Keratinocyte (primary cell): ENCODE measurements at regions not wholly inside any gene's neighbourhood (a gene's known extent, or its start where the extent isn't known, plus 50 kb on each side); places are given as distances from the start of the nearest gene placed in this dataset.

Experiments used
- DNase-seq: peaks from one replicate; pipeline ENCODE4 v3.0.0-alpha.2; 2011; ENCODE audit warnings: low read depth, missing footprints, low spot score
- FAIRE-seq: peaks from 2 replicates; lab custom pipeline; 2011; peaks lifted over from hg19 to GRCh38; lab: Jason Lieb, UNC
- H2AFZ ChIP-seq: 2 replicates; pipeline ENCODE4 v1.6.0; 2012; ENCODE audit warnings: low read length, control low read depth, inconsistent platforms; ENCODE audit not compliant: control insufficient read depth
- H3K27ac ChIP-seq: 2 replicates; pipeline ENCODE4 v1.5.1; 2011; ENCODE audit warnings: low read length; ENCODE audit not compliant: control insufficient read depth, insufficient read depth
- H3K27me3 ChIP-seq: 3 replicates; pipeline ENCODE4 v1.6.0; 2011; ENCODE audit warnings: low read length; ENCODE audit not compliant: control insufficient read depth, insufficient read depth; ENCODE audit errors: extremely low read depth
- H3K36me3 ChIP-seq, 2 experiments: 2 replicates in 1 of 2; 3 replicates in 1 of 2; pipeline ENCODE4 v1.5.1; 2011; ENCODE audit warnings: low read length in 2 of 2, mild to moderate bottlenecking in 1 of 2; ENCODE audit not compliant: control insufficient read depth in 2 of 2, insufficient read depth in 2 of 2; ENCODE audit errors: extremely low read depth in 1 of 2
- H3K4me1 ChIP-seq: 3 replicates; pipeline ENCODE4 v1.5.1; 2011; ENCODE audit warnings: low read length; ENCODE audit not compliant: control insufficient read depth, insufficient read depth; ENCODE audit errors: extremely low read depth
- H3K4me2 ChIP-seq: 3 replicates; pipeline ENCODE4 v1.6.0; 2011; ENCODE audit warnings: low read depth, low read length; ENCODE audit not compliant: control insufficient read depth, insufficient read depth; ENCODE audit errors: extremely low read depth
- H3K4me3 ChIP-seq, 3 experiments: fragments of 200-600 bp in 1 of 3; sonication (generic) in 1 of 3; 2 replicates in 2 of 3; 3 replicates in 1 of 3; pipeline ENCODE4 v1.5.1; 2011 to 2016; ENCODE audit warnings: low read length in 3 of 3, mild to moderate bottlenecking in 3 of 3, control low read depth in 2 of 3, inconsistent platforms in 1 of 3, low read depth in 1 of 3, mixed read lengths in 1 of 3, mixed run types in 1 of 3, moderate library complexity in 1 of 3; ENCODE audit not compliant: control insufficient read depth in 2 of 3, insufficient read depth in 2 of 3; ENCODE audit errors: extremely low read depth in 1 of 3
- H3K79me2 ChIP-seq: 2 replicates; pipeline ENCODE4 v1.6.0; 2012; ENCODE audit warnings: low read length; ENCODE audit not compliant: control insufficient read depth, insufficient read depth
- H3K9ac ChIP-seq: 3 replicates; pipeline ENCODE4 v1.6.0; 2011; ENCODE audit warnings: low read length; ENCODE audit not compliant: control insufficient read depth, insufficient read depth; ENCODE audit errors: extremely low read depth
- H3K9me1 ChIP-seq: 3 replicates; pipeline ENCODE4 v1.6.0; 2011; ENCODE audit warnings: low read length; ENCODE audit not compliant: control insufficient read depth, insufficient read depth; ENCODE audit errors: extremely low read depth
- H3K9me3 ChIP-seq: 2 replicates; pipeline ENCODE4 v1.5.1; 2012; ENCODE audit warnings: low read depth, low read length; ENCODE audit not compliant: control insufficient read depth
- H4K20me1 ChIP-seq: 3 replicates; pipeline ENCODE4 v1.6.0; 2011; ENCODE audit warnings: low read length; ENCODE audit not compliant: control insufficient read depth, insufficient read depth; ENCODE audit errors: extremely low read depth
- CTCF ChIP-seq, 3 experiments: IDR thresholded peaks in 1 of 3; conservative IDR thresholded peaks in 1 of 3; optimal IDR thresholded peaks in 1 of 3; 2 replicates in 2 of 3; 3 replicates in 1 of 3; pipeline versions ENCODE3 to v1.5.1; 2011; ENCODE audit warnings: low read length in 3 of 3, mild to moderate bottlenecking in 3 of 3, moderate library complexity in 2 of 3, control low read depth in 1 of 3, inconsistent platforms in 1 of 3; ENCODE audit not compliant: insufficient read depth in 2 of 3; ENCODE audit errors: extremely low read depth in 1 of 3
- EZH2 ChIP-seq: IDR thresholded peaks from one replicate; pipeline ENCODE4 v1.6.1; 2012; ENCODE audit warnings: inconsistent platforms, mild to moderate bottlenecking, low read length, moderate library complexity
- dilution Hi-C: fragments of 300-500 bp; cut with MboI; formaldehyde crosslinking; loops from one replicate; pipeline ENCODE4 v1.7.0; 2020; ENCODE audit warnings: low sequenced_read_pairs; ENCODE audit not compliant: extremely low pct_ligation_motif_present

DNA sequence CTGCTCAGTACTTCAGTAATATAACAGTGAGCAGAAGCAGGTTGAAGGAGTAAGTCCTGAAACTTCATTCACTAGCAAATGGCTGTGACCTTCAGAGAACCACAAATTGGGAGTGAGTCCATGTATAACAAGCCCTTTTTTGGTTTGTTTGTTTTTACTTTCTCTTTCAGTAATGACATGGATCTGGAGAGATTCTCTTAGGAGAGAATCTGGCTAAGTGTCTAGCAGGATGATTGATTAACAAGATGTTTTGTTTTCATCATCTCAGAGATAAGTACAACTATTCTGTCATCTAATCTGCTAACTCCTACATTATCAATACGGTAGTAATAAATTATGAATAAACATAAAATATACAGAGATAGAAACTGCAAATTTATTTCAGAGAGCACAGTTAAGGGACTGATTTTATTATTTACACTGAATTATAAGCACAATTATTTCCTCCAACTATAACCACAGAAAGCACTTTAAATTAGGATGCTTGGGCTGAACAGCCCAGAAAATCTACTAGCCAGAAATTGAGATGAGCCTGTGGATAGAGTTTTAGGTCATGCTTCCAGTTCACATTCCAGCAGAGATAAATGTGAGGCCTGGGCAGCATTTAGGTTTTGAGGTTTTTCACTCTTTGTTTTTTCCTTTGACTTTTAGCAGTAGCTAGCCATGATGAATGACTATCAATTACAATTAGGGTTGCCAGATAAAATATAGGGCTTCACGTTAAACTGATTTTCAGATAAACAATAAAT, 429.3 kb upstream of the FAT3 start:
- FAIRE-seq, result no peak
- dilution Hi-C loops, result no loop called here

GRCh38 chr11:91794146-91794545, 430.5 kb upstream of the FAT3 start:
- no peak overlapping the region for H3K4me2 ChIP-seq
- H3K4me1 ChIP-seq, result no peaks in the 10 kb centered on the region
- H3K9ac ChIP-seq, result no peak overlapping the region
- H3K79me2 ChIP-seq, result no peaks in the 10 kb centered on the region
- TF ChIP-seq CTCF (optimal IDR thresholded peaks at IDR 0.05 in 1 of 3, IDR thresholded peaks at IDR 0.05 in 1 of 3, conservative IDR thresholded peaks at IDR 0.05 in 1 of 3; ENCODE audit: extremely low read depth in 1 of 3, insufficient read depth in 2 of 3, low read length in 3 of 3) (no peak), EZH2 (no peak)
- no peaks in the 10 kb centered on the region for H3K9me3 ChIP-seq
- H3K27ac ChIP-seq, result no peak overlapping the region
- FAIRE-seq (no peak), DNase-seq (no peak)
- H3K27me3 ChIP-seq, result no peaks in the 10 kb centered on the region
- H4K20me1 ChIP-seq, result no peaks in the 10 kb centered on the region
- H3K4me3 ChIP-seq, result no peak overlapping the region
- H3K9me1 ChIP-seq, result no peaks in the 10 kb centered on the region
- dilution Hi-C loops, result no loop called here
- H3K36me3 ChIP-seq, result no peaks in the 10 kb centered on the region
- no peak overlapping the region for H2AFZ ChIP-seq

More for the DNA sequence above, 429.3 kb upstream of the FAT3 start:
- H3K9me3 ChIP-seq, result no peaks in the 10 kb centered on the region
- no peaks in the 10 kb centered on the region for H3K27me3 ChIP-seq
- H3K4me1 ChIP-seq, result no peaks in the 10 kb centered on the region
- TF ChIP-seq CTCF (optimal IDR thresholded peaks at IDR 0.05 in 1 of 3, IDR thresholded peaks at IDR 0.05 in 1 of 3, conservative IDR thresholded peaks at IDR 0.05 in 1 of 3; ENCODE audit: extremely low read depth in 1 of 3, insufficient read depth in 2 of 3, low read length in 3 of 3) (no peak), EZH2 (no peak)
- no peaks in the 10 kb centered on the region for H4K20me1 ChIP-seq
- H3K36me3 ChIP-seq, result no peaks in the 10 kb centered on the region
- no peak overlapping the region for H3K4me3 ChIP-seq
- H3K9me1 ChIP-seq, result no peaks in the 10 kb centered on the region
- no peak overlapping the region for H3K4me2 ChIP-seq
- no peaks in the 10 kb centered on the region for H3K79me2 ChIP-seq
- H3K9ac ChIP-seq, result no peak overlapping the region
- DNase-seq, result no peak
- no peak overlapping the region for H2AFZ ChIP-seq
- H3K27ac ChIP-seq, result no peak overlapping the region
